Esophagus muscularis mucosa (tissue), 3 donors: ENCODE measurements at regions not wholly inside any gene's neighbourhood (a gene's known extent, or its start where the extent isn't known, plus 50 kb on each side); places are given as distances from the start of the nearest gene placed in this dataset.

ENCODE experiments used
- POLR2A ChIP-seq: fragments of 450-650 bp; IDR thresholded peaks from one replicate; pipeline ENCODE4 v1.6.1; 2017; ENCODE audit warnings: antibody characterized with exemption, moderate library complexity, mild to moderate bottlenecking, low read depth
- TF ChIP-seq, protein P1 (sequence below), 3 experiments: fragments of 200-600 bp in 2 of 3; fragments of 450-650 bp in 1 of 3; sonication (generic) in 2 of 3; IDR thresholded peaks; one replicate each; pipeline ENCODE4 v1.5.1; 2017 to 2019; ENCODE audit warnings: antibody characterized with exemption in 3 of 3, mild to moderate bottlenecking in 2 of 3, moderate library complexity in 1 of 3

GRCh38 chr3:118827446-118827845, 207.2 kb downstream of the IGSF11 start:
- TF ChIP-seq, protein P1, sequence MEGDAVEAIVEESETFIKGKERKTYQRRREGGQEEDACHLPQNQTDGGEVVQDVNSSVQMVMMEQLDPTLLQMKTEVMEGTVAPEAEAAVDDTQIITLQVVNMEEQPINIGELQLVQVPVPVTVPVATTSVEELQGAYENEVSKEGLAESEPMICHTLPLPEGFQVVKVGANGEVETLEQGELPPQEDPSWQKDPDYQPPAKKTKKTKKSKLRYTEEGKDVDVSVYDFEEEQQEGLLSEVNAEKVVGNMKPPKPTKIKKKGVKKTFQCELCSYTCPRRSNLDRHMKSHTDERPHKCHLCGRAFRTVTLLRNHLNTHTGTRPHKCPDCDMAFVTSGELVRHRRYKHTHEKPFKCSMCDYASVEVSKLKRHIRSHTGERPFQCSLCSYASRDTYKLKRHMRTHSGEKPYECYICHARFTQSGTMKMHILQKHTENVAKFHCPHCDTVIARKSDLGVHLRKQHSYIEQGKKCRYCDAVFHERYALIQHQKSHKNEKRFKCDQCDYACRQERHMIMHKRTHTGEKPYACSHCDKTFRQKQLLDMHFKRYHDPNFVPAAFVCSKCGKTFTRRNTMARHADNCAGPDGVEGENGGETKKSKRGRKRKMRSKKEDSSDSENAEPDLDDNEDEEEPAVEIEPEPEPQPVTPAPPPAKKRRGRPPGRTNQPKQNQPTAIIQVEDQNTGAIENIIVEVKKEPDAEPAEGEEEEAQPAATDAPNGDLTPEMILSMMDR (IDR thresholded peaks at IDR 0.05) = no peak
- TF ChIP-seq POLR2A = no peak
